GM23338 (cell line): ENCODE measurements at regions not wholly inside any gene's neighbourhood (a gene's known extent, or its start where the extent isn't known, plus 50 kb on each side); places are given as distances from the start of the nearest gene placed in this dataset.

Experiments used
- CREB1 ChIP-seq: fragments of 250-450 bp; sonication (Bioruptor Pico); IDR thresholded peaks from 2 replicates; pipeline ENCODE4 v1.5.0; 2020; ENCODE audit warnings: low read depth, mild to moderate bottlenecking, moderate library complexity
- CTCF ChIP-seq, 2 experiments: fragments of 200-600 bp in 1 of 2; sonication (generic) in 1 of 2; conservative IDR thresholded peaks; 2 replicates each; pipeline versions ENCODE4 v1.5.1 to v1.6.1; 2016 to 2017; ENCODE audit warnings: antibody characterized with exemption in 2 of 2, low read depth in 2 of 2, mild to moderate bottlenecking in 2 of 2, moderate library complexity in 1 of 2
- ETS1 ChIP-seq: IDR thresholded peaks from 2 replicates; pipeline ENCODE4 v1.6.1; 2016; ENCODE audit warnings: antibody characterized with exemption
- EZH2 ChIP-seq: fragments of 200-600 bp; sonication (generic); IDR thresholded peaks from one replicate; pipeline ENCODE4 v1.8.0; 2017; ENCODE audit warnings: antibody characterized with exemption, mild to moderate bottlenecking, low read depth; ENCODE audit not compliant: unreplicated experiment
- EZH2phosphoT487 ChIP-seq: fragments of 200-600 bp; sonication (generic); IDR thresholded peaks from one replicate; pipeline ENCODE4 v1.8.1; 2018; ENCODE audit warnings: antibody characterized with exemption; ENCODE audit not compliant: unreplicated experiment
- POLR2AphosphoS5 ChIP-seq: IDR thresholded peaks from 2 replicates; pipeline ENCODE4 v1.6.1; 2016; ENCODE audit warnings: antibody characterized with exemption, low read depth
- REST ChIP-seq: IDR thresholded peaks from one replicate; pipeline ENCODE4 v1.6.1; 2018; ENCODE audit warnings: antibody characterized with exemption; ENCODE audit not compliant: unreplicated experiment
- STAT1 ChIP-seq: IDR thresholded peaks from one replicate; pipeline ENCODE4 v1.6.1; 2016; ENCODE audit warnings: antibody characterized with exemption; ENCODE audit not compliant: unreplicated experiment

DNA sequence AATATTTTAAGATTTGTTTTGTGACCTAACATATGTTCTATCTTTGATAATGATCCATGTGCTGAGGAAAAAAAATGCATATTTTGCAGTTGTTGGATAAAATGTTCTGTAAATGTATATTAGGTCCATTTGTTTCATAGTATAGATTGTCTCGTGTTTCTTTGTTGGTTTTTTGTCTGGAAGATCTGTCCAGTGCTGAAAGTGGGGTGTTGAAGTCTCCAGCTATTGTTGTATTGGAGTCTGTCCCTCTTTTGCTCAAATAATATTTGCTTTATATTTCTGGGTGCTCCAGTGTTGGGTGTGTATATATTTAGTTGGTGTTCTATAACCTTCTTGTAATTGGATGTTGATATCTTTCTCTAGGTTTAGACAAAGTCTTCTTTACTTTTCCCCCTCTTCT lies 53.2 kb upstream of the FRMPD3 start:
- TF ChIP-seq CTCF (conservative IDR thresholded peaks at IDR 0.05; ENCODE audit: low read depth in 2 of 2), result no peak
- TF ChIP-seq EZH2phosphoT487, result no peak
- TF ChIP-seq POLR2AphosphoS5, result no peak
- TF ChIP-seq REST, result peak; percentile 33
- TF ChIP-seq CREB1, result no peak
- no peak for TF ChIP-seq EZH2
- TF ChIP-seq ETS1, result no peak
- TF ChIP-seq STAT1, result no peak
